Retinal pigment epithelial cell (primary cell): ENCODE measurements at regions not wholly inside any gene's neighbourhood (a gene's known extent, or its start where the extent isn't known, plus 50 kb on each side); places are given as distances from the start of the nearest gene placed in this dataset.

Experiments used
- DNase-seq: peaks from one replicate; pipeline ENCODE4 v3.0.0-alpha.2; 2010; ENCODE audit warnings: low read depth
- H3K4me3 ChIP-seq: 2 replicates; pipeline ENCODE4 v1.5.1; 2011; ENCODE audit warnings: mild to moderate bottlenecking, low read length, control low read depth, moderate library complexity
- TF ChIP-seq, protein P1 (sequence below): conservative IDR thresholded peaks from 2 replicates; pipeline ENCODE4 v1.5.1; 2011; ENCODE audit warnings: low read depth, low read length, control low read depth, inconsistent platforms

DNA sequence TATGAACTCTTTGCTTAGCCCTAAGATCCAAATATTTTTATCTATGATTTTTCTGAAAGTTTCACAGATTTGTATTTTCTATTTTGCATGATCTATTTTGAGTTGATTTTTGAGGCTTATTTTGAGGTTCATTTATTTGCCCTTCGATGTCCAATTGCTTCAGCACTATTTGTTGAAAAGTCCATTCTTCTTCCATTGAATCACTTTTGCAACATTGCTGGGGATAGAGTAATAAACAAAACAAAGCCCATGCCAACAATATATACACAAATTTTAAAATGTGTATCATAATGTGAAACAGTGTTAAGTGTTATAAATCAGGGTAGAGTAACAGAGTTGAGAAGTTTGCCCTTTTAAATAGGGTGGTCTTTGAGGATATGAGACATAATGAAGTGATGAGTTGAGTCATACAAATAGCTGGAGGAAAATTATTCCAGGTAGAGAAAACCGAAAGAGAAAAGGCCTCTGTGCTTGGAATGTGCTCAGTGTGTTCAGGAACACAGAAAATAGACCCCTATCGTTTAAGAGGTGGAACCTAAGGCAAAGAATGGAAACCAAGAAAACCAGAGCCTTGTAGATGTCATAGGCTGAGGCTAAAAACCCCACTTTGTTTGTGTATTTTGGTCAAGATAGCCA, 172.7 kb upstream of the NR5A2 start:
- no peak for DNase-seq

DNA sequence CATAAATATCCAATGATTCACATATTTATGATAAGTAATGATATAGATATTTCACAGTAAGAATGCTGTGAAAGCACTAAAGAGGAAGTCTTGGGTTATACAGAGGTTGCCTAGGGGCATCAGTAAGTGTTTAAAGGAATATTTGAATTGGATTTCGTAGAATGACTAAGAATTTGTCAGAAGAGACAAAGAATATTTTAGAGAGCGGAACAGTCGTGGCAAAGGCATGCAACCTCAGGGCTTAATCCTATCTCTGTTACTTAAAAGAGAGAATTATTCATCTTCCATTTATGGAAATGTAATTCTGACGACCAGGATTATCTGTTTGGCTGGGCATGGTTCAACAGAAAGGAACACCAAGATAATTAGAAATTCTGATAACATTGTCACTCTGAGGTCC, 171.9 kb upstream of the NR5A2 start:
- TF ChIP-seq, protein P1, sequence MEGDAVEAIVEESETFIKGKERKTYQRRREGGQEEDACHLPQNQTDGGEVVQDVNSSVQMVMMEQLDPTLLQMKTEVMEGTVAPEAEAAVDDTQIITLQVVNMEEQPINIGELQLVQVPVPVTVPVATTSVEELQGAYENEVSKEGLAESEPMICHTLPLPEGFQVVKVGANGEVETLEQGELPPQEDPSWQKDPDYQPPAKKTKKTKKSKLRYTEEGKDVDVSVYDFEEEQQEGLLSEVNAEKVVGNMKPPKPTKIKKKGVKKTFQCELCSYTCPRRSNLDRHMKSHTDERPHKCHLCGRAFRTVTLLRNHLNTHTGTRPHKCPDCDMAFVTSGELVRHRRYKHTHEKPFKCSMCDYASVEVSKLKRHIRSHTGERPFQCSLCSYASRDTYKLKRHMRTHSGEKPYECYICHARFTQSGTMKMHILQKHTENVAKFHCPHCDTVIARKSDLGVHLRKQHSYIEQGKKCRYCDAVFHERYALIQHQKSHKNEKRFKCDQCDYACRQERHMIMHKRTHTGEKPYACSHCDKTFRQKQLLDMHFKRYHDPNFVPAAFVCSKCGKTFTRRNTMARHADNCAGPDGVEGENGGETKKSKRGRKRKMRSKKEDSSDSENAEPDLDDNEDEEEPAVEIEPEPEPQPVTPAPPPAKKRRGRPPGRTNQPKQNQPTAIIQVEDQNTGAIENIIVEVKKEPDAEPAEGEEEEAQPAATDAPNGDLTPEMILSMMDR, result no peak
- no peak overlapping the region for H3K4me3 ChIP-seq

More for the DNA sequence above, 172.7 kb upstream of the NR5A2 start:
- no peak overlapping the region for H3K4me3 ChIP-seq
- TF ChIP-seq, protein P1, result no peak

DNA sequence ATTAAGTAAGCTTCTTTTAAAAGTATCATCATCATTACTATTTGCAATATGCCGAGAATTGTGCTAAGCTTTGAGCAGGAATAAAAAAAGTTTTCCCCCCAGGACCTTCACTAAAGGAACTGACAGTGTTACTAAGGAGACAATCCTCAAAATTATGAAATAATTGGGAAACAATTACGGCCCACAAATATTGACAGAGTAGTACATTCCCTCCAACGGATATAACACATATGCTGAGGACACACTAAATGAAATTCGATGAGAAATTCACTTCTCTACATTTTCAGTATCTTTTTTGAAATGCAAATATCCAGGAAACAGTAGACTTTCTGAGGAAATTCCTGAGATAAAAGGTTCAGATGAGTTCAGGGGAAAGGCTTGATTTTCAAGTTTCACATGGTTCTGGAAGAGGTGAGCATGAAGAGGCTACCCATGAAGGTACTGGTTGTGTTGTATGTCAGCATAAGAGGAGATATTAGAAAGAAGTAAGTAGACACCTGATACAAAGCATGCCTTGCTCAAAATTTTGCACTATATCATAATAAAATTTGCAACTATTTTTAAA, 171.2 kb upstream of the NR5A2 start:
- no peak for DNase-seq
- TF ChIP-seq, protein P1, result no peak
- H3K4me3 ChIP-seq, result no peak overlapping the region

More for the DNA sequence above, 171.9 kb upstream of the NR5A2 start:
- DNase-seq, result no peak

DNA sequence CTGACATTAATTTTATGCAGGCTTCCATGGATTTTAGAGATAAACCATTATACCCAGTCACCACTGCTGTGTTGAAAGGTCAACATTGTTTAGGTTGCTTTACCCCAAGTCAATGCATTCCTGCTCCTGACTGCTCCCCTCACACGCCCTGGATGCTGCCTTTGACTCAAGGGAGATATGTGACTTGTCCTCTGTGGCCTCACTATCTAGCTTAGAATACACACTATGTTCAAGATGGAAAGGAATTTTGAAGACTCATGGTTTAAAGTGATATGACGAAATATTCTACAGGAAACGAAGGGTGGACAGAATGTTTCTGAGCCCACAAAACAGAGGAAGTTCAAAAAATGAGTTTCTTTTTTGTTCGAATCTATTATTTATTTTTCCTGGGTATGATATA, 170.4 kb upstream of the NR5A2 start:
- no peak for DNase-seq
- no peak overlapping the region for H3K4me3 ChIP-seq
- TF ChIP-seq, protein P1, result no peak

DNA sequence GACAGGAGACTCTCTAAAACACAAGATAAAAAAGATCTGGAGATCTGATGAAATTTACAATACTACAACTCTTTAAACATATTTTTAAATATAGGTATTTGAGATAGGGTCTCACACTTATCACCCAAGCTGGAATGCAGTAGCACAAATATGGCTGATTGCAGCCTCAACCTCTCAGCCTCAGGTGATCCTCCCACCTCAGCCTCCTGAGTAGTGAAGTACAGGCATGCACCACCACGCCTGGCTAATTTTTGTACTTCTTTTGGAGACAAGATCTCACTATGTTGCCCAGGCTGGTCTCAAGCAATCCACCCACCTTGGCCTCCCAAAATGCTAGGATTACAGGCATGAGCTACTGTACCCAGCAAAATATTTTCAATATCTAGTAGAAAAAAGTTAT, 170.0 kb upstream of the NR5A2 start:
- DNase-seq, result no peak
- TF ChIP-seq, protein P1, result no peak
- H3K4me3 ChIP-seq, result no peak overlapping the region

DNA sequence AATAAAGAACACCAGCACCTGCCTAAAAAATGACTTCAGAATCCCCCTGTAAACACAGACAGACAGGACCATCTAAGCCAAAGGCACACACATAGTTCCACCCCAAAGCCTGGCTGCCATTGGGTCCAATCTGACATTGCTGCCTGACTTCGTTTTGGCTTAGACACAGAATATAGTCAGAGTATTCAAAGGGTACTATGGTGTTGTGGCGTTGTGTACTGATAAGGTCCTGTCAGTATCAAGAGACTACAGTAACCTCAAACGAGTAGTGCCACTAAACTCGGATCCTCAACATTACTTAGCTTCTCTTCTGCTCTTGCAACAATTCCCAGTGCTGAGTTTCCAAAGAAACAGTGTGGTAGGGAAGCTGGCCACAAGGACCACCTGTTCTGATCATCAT, 169.3 kb upstream of the NR5A2 start:
- TF ChIP-seq, protein P1, result no peak
- H3K4me3 ChIP-seq, result no peak overlapping the region
- DNase-seq, result no peak

DNA sequence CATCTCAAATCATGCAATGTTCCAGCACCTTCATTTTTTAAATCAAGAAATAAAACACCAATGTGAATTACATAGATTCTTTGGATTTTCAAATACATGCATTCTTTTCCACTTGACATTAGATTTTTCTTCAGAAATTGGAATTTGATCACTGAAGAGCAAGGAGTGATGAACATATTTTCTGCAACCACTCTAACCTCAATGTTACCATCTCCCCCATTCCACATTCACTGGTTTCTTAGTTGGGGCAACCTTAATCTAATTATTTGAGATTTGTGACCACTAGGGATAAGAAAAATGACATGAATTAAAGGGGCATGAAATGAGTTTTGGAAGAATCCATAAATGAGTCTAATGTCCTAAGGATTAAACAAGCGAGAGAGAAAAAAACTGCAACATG, 168.7 kb upstream of the NR5A2 start:
- TF ChIP-seq, protein P1, result no peak
- H3K4me3 ChIP-seq, result no peak overlapping the region

More for the DNA sequence above, 168.7 kb upstream of the NR5A2 start:
- DNase-seq, result no peak
